Islet of Langerhans (tissue), 1 donor: ENCODE measurements at regions not wholly inside any gene's neighbourhood (a gene's known extent, or its start where the extent isn't known, plus 50 kb on each side); places are given as distances from the start of the nearest gene placed in this dataset.
"Not testable (repeated sequence)": the region's sequence is repeated elsewhere in the genome, so short reads cannot be mapped to it uniquely, and the experiment has no call there.

Source experiments
- FAIRE-seq: peaks from one replicate; lab custom pipeline; 2011; peaks lifted over from hg19 to GRCh38; lab: Jason Lieb, UNC

DNA sequence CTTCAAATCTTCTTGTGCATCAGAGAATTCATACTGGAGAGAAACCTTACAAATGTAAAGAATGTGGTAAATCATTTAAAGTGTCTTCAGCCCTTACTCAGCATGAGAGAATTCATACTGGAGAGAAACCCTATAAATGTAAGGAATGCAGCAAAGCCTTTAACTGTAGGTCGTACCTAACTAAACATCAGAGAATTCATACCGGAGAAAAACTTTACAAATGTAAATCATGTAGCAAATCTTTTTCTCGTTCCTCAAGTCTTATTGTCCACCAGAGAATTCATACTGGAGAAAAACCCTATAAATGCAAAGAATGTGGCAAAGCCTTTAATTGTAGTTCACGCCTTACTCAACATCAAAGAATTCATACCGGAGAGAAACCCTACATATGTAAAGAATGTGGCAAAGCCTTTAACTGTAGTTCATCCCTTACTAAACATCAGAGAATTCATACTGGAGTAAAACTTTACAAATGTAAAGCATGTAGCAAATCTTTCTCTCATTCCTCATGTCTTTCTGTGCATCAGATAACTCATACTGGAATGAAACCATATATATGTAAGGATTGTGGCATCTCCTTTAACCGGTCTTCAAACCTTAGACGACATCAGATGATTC lies 118.5 kb upstream of the ZNF267 start:
- FAIRE-seq: no peak

DNA sequence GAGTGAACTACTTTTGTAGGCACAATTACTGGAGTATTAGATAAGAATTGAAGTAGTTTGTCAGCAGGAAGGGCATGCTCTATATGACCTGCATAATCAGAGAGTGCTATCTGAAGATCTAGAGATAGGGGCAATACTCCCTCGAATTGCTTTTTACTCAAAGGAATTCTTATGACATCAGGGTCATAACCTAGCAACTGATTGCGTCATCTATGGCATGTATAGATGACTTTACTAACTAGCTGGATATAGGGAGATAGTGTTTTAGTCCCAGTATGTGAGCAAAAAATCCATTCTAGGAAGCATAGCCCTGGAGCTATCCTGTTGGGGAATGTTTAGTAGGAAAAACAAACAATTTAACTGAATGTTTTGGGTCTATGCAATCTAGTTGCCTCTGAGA lies 109.5 kb upstream of the ZNF267 start:
- FAIRE-seq: no peak

DNA sequence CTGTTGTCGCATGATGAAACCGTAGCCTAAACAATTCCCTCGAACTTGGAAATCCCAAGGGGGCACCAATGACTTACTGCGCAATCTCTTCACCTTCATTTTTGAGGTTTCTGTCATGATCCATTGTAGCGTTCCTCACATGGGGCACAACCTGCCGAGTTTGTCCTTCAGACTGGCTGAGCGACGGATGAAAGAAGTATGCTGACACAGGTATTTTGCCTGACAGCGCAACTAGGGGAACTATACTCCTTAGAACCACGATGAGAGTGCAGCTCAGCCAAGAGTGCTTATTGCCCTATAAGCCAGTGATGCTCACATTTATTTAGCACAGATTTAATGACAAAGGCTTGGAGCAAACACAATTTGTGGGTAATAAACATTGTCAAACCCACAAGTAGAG lies 106.3 kb upstream of the ZNF267 start:
- FAIRE-seq: no peak

DNA sequence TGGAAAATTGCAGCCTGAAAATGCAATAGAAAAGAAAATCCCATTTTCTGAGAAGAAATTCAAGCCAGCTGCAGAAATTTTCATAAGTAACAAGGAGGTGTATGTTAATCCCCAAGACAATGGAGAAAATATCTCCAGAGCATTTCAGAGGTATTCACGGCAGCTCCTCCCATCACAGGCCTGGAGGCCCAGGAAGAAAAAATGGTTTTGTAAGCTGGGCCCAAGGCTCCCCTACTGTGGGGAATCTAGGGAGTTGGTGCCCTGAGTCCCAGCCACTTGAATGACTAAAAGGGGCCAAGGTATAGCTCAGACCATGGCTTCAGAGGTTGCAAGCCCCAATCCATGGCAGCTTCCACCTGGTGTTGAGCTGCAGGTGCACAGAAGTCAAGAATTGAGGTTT lies 93.3 kb upstream of the ZNF267 start:
- no peak for FAIRE-seq

DNA sequence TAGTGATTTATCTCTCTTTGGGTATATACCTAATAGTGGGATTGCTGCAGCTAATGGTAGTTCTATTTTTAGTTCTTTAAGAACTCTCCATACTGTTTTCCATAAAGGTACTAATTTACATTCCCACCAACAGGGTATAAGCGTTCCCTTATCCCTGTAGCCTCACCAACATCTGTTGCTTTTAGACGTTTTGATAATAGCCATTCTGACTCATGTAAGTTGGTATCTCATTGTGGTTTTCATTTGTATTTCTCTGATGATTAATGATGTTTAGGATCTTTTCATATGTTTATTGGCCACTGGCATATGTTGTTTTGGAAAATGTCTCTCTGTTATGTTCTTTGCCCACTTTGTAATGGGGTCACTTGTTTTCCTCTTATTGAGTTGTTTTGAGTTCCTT lies 88.5 kb upstream of the ZNF267 start:
- FAIRE-seq: no peak

DNA sequence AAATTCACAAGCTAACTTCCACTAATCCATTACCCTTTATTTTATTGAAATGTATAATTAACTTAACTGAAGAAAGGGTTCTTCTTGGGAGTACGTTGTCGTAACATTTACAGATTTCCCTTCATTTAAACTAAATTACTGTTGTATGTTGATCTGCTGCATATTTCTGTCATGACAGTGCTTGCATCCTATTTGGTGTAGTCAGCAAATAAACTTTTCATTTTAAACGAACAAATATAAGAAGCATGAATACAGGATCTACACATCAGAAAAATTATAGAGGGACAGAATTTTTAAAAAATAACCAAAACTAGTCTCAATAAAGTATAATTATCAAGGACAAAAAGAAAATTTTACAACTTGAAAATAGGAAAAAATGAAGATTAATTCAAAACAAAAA lies 66.5 kb upstream of the ZNF267 start:
- peak; percentile 79 for FAIRE-seq

DNA sequence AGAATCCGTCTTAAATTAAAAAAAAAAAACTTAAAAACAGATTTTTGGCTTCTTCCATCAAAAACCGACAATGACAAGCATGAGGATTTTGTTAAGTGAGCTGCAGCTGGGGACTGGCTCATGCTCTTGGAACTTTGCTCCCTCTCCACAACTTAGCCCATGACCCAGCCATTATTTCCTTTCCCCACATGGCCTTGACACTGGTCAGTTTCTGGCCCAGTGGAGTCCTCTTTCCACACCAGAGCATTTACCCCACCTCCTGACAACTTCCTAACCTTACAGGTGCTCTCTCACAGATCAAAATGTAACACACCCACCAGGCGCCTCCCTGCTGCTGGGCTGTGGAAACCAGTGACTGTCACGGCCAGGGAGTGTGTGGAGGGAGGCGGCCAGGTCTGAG lies 62.7 kb upstream of the ZNF267 start:
- no peak for FAIRE-seq

DNA sequence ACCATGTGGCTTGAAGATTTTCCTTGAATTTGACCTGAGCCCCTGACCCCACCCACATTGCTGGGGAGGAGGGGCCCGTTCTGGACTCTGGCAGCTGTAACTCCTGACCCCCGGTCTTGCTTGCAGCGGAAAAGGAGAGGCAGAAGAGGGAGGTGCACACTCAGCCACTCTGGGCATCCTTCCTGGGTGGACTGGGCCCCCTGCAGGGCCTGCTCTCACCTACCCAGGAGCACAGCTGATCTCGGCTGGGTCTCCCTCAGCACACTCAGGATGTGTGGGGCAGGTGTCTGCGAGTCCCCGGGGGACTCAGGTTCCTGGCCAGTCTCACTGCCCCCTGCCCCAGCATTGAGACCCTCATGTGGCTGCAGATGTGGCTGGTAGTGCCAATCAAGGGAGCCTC lies 57.5 kb upstream of the ZNF267 start:
- FAIRE-seq: not testable (repeated sequence)

DNA sequence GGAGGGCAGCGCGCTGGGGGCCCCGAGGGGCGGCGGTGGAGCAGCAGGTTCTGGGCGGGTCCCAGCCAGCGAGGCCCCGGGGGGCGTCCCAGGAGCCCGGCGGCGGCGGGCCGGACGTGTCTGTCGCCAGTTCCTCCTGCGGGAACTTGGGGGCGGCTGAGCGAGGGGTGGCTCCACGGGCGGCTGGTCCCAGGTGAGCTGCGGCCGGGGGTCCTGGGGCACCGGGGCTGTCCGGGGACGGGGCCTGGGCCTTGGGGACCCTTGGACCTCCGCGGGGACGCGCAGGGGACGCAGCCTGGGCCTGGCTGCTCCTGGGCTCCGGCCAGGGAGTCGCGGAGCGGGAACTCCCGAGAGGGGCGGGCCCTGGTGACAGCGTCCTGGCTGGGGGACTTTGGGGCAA lies 54.2 kb upstream of the ZNF267 start:
- FAIRE-seq: no peak

DNA sequence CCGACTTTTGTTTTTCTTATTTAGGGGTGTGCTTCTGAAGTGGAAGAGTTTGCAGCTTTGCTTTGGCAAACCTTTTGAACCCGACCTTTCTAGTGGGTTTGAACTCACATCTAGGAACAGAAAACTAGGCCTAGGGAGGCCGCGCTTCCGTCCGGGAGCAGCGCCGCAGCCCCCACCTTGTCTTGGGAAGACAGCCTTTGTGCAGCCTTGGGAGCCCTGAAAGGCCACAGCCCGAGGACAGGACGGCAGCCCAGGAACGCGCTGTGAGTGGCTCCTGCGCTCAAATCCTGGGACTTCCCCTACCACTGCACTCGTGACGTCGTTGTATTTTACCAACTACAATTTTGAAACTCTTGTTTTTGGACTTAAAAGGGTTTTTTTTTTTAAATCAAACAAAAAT lies 53.7 kb upstream of the ZNF267 start:
- no peak for FAIRE-seq
